ENCODE measurements at regions not wholly inside any gene's neighbourhood (a gene's known extent, or its start where the extent isn't known, plus 50 kb on each side); places are given as distances from the start of the nearest gene placed in this dataset.

DNA sequence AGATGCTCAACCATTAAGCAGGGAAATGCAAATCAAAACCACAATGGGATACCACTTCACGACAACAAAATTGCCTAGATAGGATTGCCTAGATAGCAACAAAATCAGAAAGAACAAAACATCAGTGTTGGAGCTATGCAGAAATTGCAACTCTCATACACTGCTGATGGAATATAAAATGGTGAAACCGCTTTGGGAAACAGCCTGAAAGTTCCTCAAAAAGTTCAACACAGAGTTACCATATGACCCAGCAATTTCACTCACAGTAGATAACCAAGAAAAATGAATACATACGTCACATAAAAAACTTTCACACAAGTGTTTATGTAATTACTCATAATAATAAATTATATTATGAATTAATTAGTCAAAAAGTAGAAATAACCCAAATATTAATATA, 78.3 kb downstream of the MAFB start:
- Histone ChIP-seq H3K27ac (ENCODE audit: low read depth, low read length) (no peak overlapping the region), H3K23ac (ENCODE audit: insufficient read length) (no peak overlapping the region), H3K36me3 (ENCODE audit: control insufficient read depth in 2 of 4, insufficient read depth in 4 of 4, low read length in 3 of 4) (no peaks in the 10 kb centered on the region), H3K4me3 (ENCODE audit: extremely low read depth in 1 of 4, insufficient read depth in 2 of 4, low read depth in 3 of 4, low read length in 4 of 4) (no peak overlapping the region), H2BK15ac (ENCODE audit: low read length) (no peak overlapping the region), H2AK5ac (ENCODE audit: low read depth, low read length) (no peak overlapping the region), H3K23me2 (ENCODE audit: low read depth, low read length) (no peaks in the 10 kb centered on the region), H2BK12ac (ENCODE audit: low read depth, low read length) (no peak overlapping the region), H2BK20ac (ENCODE audit: low read length) (no peak overlapping the region), H4K8ac (ENCODE audit: extremely low read depth, insufficient read depth, low read length) (no peak overlapping the region), H2BK120ac (replicated peaks; ENCODE audit: low read depth, low read length) (no peak overlapping the region), H3K9ac (replicated peaks in 1 of 4; ENCODE audit: extremely low read depth in 1 of 4, low read depth in 3 of 4, low read length in 3 of 4) (no peak overlapping the region), H3K79me1 (ENCODE audit: low read depth, low read length) (no peaks in the 10 kb centered on the region), H4K5ac (ENCODE audit: insufficient read length, low read depth, low read length) (no peak overlapping the region), H3K4me1 (replicated peaks in 1 of 4; ENCODE audit: control insufficient read depth in 3 of 4, insufficient read depth in 4 of 4, low read length in 3 of 4) (no peaks in the 10 kb centered on the region), H3K4me2 (ENCODE audit: insufficient read depth in 1 of 2, low read depth in 2 of 2, low read length in 2 of 2) (no peak overlapping the region), H2BK5ac (ENCODE audit: low read depth, low read length) (no peak overlapping the region), H3K4ac (replicated peaks; ENCODE audit: insufficient read length, low read depth, low read length) (no peak overlapping the region), H2AFZ (ENCODE audit: low read length) (no peak overlapping the region), H3K18ac (ENCODE audit: extremely low read depth, low read length) (no peak overlapping the region), H3K79me2 (ENCODE audit: control insufficient read depth in 1 of 2, insufficient read depth in 2 of 2, low read length in 2 of 2) (no peaks in the 10 kb centered on the region), H3K56ac (replicated peaks; ENCODE audit: insufficient read length, low read depth, low read length) (no peak overlapping the region), H3K27me3 (replicated peaks in 1 of 4; ENCODE audit: control insufficient read depth in 3 of 4, extremely low read depth in 1 of 4, insufficient read depth in 3 of 4, low read length in 3 of 4) (no peaks in the 10 kb centered on the region), H3K14ac (ENCODE audit: insufficient read length) (no peak overlapping the region), H4K91ac (replicated peaks; ENCODE audit: insufficient read length, low read length) (no peak overlapping the region), H4K20me1 (replicated peaks in 1 of 2; ENCODE audit: control insufficient read depth in 1 of 2, insufficient read depth in 2 of 2, low read length in 2 of 2) (no peaks in the 10 kb centered on the region), H3K9me3 (ENCODE audit: insufficient read depth in 2 of 2, low read depth in 1 of 2, low read length in 1 of 2) (no peaks in the 10 kb centered on the region)
- no peak for DNase-seq (ENCODE audit: low read depth in 1 of 2, low spot score in 2 of 2)
- POLR2A ChIA-PET (ENCODE audit: partially characterized antibody), result no interaction called here
- CTCF ChIA-PET (ENCODE audit: partially characterized antibody), result no interaction called here
- 87% methylated on average over 3 of the region's 3 CpGs; no CpG with 5 or more reads in 1 of the 2 experiments for WGBS, 2 experiments (ENCODE audit: extremely low coverage in 1 of 2, insufficient coverage in 1 of 2, insufficient read length in 1 of 2, insufficient replicate concordance in 2 of 2, low coverage in 1 of 2, low lambda C conversion rate in 2 of 2, missing lambda C conversion rate in 1 of 2)
- no peak for FAIRE-seq
- TF ChIP-seq JUND (IDR thresholded peaks at IDR 0.05; ENCODE audit: low read length), result no peak
- TF ChIP-seq CTBP2 (IDR thresholded peaks at IDR 0.05; ENCODE audit: borderline replicate concordance, insufficient read depth, insufficient read length, low read length), result no peak
- no peak for TF ChIP-seq YY1 (IDR thresholded peaks at IDR 0.05; ENCODE audit: low read depth, low read length)
- TF ChIP-seq BCL11A (IDR thresholded peaks at IDR 0.05; ENCODE audit: low read depth in 2 of 2, low read length in 2 of 2), result no peak
- TF ChIP-seq GTF2F1 (IDR thresholded peaks at IDR 0.05; ENCODE audit: borderline replicate concordance, low read depth, low read length), result no peak
- TF ChIP-seq TAF7 (optimal IDR thresholded peaks at IDR 0.05; ENCODE audit: borderline replicate concordance, low read depth, low read length), result no peak
- TF ChIP-seq, protein P1, sequence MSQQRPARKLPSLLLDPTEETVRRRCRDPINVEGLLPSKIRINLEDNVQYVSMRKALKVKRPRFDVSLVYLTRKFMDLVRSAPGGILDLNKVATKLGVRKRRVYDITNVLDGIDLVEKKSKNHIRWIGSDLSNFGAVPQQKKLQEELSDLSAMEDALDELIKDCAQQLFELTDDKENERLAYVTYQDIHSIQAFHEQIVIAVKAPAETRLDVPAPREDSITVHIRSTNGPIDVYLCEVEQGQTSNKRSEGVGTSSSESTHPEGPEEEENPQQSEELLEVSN (IDR thresholded peaks at IDR 0.05), result no peak
- TF ChIP-seq POU5F1 (IDR thresholded peaks at IDR 0.05; ENCODE audit: low read depth, low read length), result no peak
